ENCODE measurements at regions not wholly inside any gene's neighbourhood (a gene's known extent, or its start where the extent isn't known, plus 50 kb on each side); places are given as distances from the start of the nearest gene placed in this dataset.

DNA sequence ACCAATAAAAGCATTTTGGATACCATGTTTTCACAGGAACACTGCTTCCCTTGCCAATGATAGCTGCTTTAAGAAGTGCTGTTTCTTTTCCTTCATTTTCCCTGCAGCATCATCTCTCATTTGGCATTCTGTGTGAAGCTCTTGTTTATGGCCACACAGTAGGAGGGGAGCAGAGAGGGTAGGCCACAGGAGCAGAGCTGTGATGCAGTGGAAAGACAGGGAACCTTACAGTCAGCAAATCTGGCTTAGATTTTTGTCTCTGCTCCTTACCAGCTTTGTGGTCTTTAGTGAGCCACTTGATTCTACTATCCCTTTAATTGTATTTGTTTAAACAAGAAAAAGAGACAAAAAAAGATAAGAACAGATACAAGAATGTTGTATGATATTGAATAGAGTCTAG lies 138.7 kb downstream of the RPL22L1 start:
- TF ChIP-seq, protein P1, sequence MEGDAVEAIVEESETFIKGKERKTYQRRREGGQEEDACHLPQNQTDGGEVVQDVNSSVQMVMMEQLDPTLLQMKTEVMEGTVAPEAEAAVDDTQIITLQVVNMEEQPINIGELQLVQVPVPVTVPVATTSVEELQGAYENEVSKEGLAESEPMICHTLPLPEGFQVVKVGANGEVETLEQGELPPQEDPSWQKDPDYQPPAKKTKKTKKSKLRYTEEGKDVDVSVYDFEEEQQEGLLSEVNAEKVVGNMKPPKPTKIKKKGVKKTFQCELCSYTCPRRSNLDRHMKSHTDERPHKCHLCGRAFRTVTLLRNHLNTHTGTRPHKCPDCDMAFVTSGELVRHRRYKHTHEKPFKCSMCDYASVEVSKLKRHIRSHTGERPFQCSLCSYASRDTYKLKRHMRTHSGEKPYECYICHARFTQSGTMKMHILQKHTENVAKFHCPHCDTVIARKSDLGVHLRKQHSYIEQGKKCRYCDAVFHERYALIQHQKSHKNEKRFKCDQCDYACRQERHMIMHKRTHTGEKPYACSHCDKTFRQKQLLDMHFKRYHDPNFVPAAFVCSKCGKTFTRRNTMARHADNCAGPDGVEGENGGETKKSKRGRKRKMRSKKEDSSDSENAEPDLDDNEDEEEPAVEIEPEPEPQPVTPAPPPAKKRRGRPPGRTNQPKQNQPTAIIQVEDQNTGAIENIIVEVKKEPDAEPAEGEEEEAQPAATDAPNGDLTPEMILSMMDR (IDR thresholded peaks at IDR 0.05; ENCODE audit: extremely low read depth in 1 of 2, insufficient read depth in 1 of 2, low read depth in 1 of 2, low read length in 2 of 2), result no peak
- TF ChIP-seq POLR2AphosphoS5 (IDR thresholded peaks at IDR 0.05; ENCODE audit: insufficient read depth, low read depth, low read length), result no peak
- no peak for TF ChIP-seq POLR2A (IDR thresholded peaks at IDR 0.05; ENCODE audit: low read depth, low read length)
